ENCODE measurements at regions not wholly inside any gene's neighbourhood (a gene's known extent, or its start where the extent isn't known, plus 50 kb on each side); places are given as distances from the start of the nearest gene placed in this dataset.

GRCh38 chr4:165684177-165684805 lies 188.7 kb upstream of the TLL1 start (continued):
- no peak for TF ChIP-seq FIP1L1 (IDR thresholded peaks at IDR 0.05; ENCODE audit: borderline replicate concordance, insufficient read depth, low read depth, low read length)
- TF ChIP-seq ZNF841 (CRISPR knock-in tag; IDR thresholded peaks at IDR 0.05; ENCODE audit: borderline replicate concordance) = no peak

DNA sequence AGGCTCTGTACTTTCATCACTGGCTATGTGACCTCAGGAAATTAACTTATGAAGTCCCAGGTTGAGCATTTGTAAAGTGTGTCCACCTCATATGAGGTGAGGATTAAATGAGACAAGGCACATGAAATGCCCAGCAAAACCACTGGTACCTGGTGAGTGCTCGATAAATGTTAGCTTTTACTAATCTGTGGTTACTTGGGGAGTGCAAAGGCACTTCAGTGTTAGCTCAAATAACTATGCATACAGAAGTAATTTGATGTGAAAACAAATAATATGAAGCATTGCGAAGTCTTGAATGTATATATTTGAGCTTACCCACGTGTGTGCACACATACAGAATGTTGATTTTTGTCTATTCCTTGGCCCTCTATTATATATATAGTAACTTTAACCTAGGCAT lies 186.3 kb upstream of the TLL1 start:
- FAIRE-seq = no peak
- ATAC-seq = no peak
- BruUV-seq (replicated peaks) = no TSS peak
- CTCF ChIA-PET (ENCODE audit: low intra/inter-chr PET ratio, low total read pairs) = no interaction called here
- Histone ChIP-seq H3K9me3 (ENCODE audit: low read length) (no peaks in the 10 kb centered on the region), H3K27ac (ENCODE audit: extremely low read length, insufficient read depth, low read length) (no peak overlapping the region), H3K27me3 (ENCODE audit: control insufficient read depth in 1 of 2, insufficient read depth in 2 of 2, low read length in 2 of 2) (no peaks in the 10 kb centered on the region; a peak in 1 of 5 replicates), H3K79me2 (ENCODE audit: insufficient read depth, low read length) (no peaks in the 10 kb centered on the region), H3K4me1 (ENCODE audit: insufficient read depth, low read length) (no peaks in the 10 kb centered on the region), H3K4me3 (replicated peaks in 1 of 3; ENCODE audit: insufficient read depth in 1 of 3, low read depth in 2 of 3, low read length in 3 of 3) (no peak overlapping the region), H3K9ac (ENCODE audit: insufficient read depth, low read depth, low read length) (no peak overlapping the region), H3K36me3 (replicated peaks in 1 of 2; ENCODE audit: control insufficient read depth in 1 of 2, insufficient read depth in 2 of 2, low read length in 2 of 2) (no peaks in the 10 kb centered on the region), H2AFZ (ENCODE audit: low read length) (no peak overlapping the region), H3K4me2 (ENCODE audit: low read depth, low read length) (no peak overlapping the region), H4K20me1 (ENCODE audit: insufficient read depth, low read length) (no peaks in the 10 kb centered on the region)
- POLR2A ChIA-PET = no interaction called here
- no peak for DNase-seq (ENCODE audit: low spot score)
- TF ChIP-seq CENPBD1 (CRISPR knock-in tag; IDR thresholded peaks at IDR 0.05; ENCODE audit: borderline replicate concordance, low read depth) = no peak
- TF ChIP-seq ZBTB20 (CRISPR knock-in tag; IDR thresholded peaks at IDR 0.05; ENCODE audit: borderline replicate concordance, low read depth) = no peak
- TF ChIP-seq DMAP1 (CRISPR knock-in tag; IDR thresholded peaks at IDR 0.05) = no peak
- TF ChIP-seq TCF7 (IDR thresholded peaks at IDR 0.05; ENCODE audit: low read depth) = no peak
- no peak for TF ChIP-seq PRDM10 (CRISPR knock-in tag; IDR thresholded peaks at IDR 0.05; ENCODE audit: low read depth)
- TF ChIP-seq ZFYVE20 (CRISPR knock-in tag; IDR thresholded peaks at IDR 0.05; ENCODE audit: borderline replicate concordance, low read depth) = no peak
- TF ChIP-seq, protein P1, sequence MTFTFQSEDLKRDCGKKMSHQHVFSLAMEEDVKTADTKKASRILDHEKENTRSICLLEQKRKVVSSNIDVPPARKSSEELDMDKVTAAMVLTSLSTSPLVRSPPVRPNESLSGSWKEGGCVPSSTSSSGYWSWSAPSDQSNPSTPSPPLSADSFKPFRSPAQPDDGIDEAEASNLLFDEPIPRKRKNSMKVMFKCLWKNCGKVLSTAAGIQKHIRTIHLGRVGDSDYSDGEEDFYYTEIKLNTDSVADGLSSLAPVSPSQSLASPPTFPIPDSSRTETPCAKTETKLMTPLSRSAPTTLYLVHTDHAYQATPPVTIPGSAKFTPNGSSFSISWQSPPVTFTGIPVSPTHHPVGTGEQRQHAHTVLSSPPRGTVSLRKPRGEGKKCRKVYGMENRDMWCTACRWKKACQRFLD (CRISPR knock-in tag; IDR thresholded peaks at IDR 0.05; ENCODE audit: borderline replicate concordance) = no peak
- intact Hi-C loops (cut with micrococcal nuclease; ENCODE audit: unreplicated experiment) (no loop called here), in situ Hi-C loops (cut with HindIII; ENCODE audit: extremely low pct_ligation_motif_present, low pct_unique_long_range_greater_than_20kb) (no loop called here)
- 3% methylated on average over 3 of the region's 3 CpGs for WGBS (ENCODE audit: low lambda C conversion rate)
